Neural progenitor cell (in vitro differentiated cells): ENCODE measurements at regions not wholly inside any gene's neighbourhood (a gene's known extent, or its start where the extent isn't known, plus 50 kb on each side); places are given as distances from the start of the nearest gene placed in this dataset.

Experiments used
- DNase-seq: peaks from one replicate; pipeline ENCODE4 v3.0.0-alpha.2; 2016; ENCODE audit warnings: low spot score
- H2AFZ ChIP-seq: fragments of 200-600 bp; sonication (generic); replicated peaks from 2 replicates; pipeline ENCODE4 v1.6.1; 2016; ENCODE audit warnings: antibody characterized with exemption
- H3F3A ChIP-seq: fragments of 200-600 bp; sonication (generic); 2 replicates; pipeline ENCODE4 v1.6.1; 2016; ENCODE audit warnings: antibody characterized with exemption, low read depth
- H3K27ac ChIP-seq: fragments of 200-600 bp; sonication (generic); 2 replicates; pipeline ENCODE4 v1.5.1; 2016; ENCODE audit warnings: mild to moderate bottlenecking
- H3K27me3 ChIP-seq: fragments of 200-600 bp; sonication (generic); 2 replicates; pipeline ENCODE4 v1.6.1; 2016; ENCODE audit warnings: mild to moderate bottlenecking, moderate library complexity
- H3K36me3 ChIP-seq: fragments of 200-600 bp; sonication (generic); 2 replicates; pipeline ENCODE4 v1.5.1; 2016
- H3K4me1 ChIP-seq: fragments of 200-600 bp; sonication (generic); 2 replicates; pipeline ENCODE4 v1.6.1; 2016; ENCODE audit warnings: mixed run types
- H3K4me2 ChIP-seq: fragments of 200-600 bp; sonication (generic); 2 replicates; pipeline ENCODE4 v1.6.1; 2016
- H3K4me3 ChIP-seq: fragments of 200-600 bp; sonication (generic); 2 replicates; pipeline ENCODE4 v1.5.1; 2016
- H3K79me2 ChIP-seq: fragments of 200-600 bp; sonication (generic); 2 replicates; pipeline ENCODE4 v1.6.1; 2016; ENCODE audit warnings: low read depth
- H3K9ac ChIP-seq: fragments of 200-600 bp; sonication (generic); 2 replicates; pipeline ENCODE4 v1.6.1; 2016
- H3K9me3 ChIP-seq: fragments of 200-600 bp; sonication (generic); 2 replicates; pipeline ENCODE4 v1.5.1; 2016; ENCODE audit warnings: low read depth
- H4K20me1 ChIP-seq: fragments of 200-600 bp; sonication (generic); 2 replicates; pipeline ENCODE4 v1.6.1; 2016; ENCODE audit warnings: low read depth
- H3K27ac Mint-ChIP-seq: 3 replicates; pipeline ENCODE4 v1.8.0; 2021; ENCODE audit warnings: mixed read lengths
- H3K27me3 Mint-ChIP-seq: 2 replicates; pipeline ENCODE4 v1.8.0; 2022; ENCODE audit warnings: low read depth, mild to moderate bottlenecking, inconsistent platforms, moderate library complexity, mixed read lengths; ENCODE audit not compliant: insufficient read depth
- H3K36me3 Mint-ChIP-seq: 3 replicates; pipeline ENCODE4 v1.8.0; 2021; ENCODE audit warnings: mixed read lengths
- H3K4me1 Mint-ChIP-seq: 3 replicates; pipeline ENCODE4 v1.8.0; 2021; ENCODE audit warnings: mixed read lengths
- H3K4me3 Mint-ChIP-seq: 3 replicates; pipeline ENCODE4 v1.8.0; 2021; ENCODE audit warnings: mild to moderate bottlenecking, moderate library complexity, mixed read lengths
- H3K9me3 Mint-ChIP-seq: 3 replicates; pipeline ENCODE4 v1.8.0; 2020; ENCODE audit warnings: mixed read lengths
- EZH2 ChIP-seq: fragments of 200-600 bp; sonication (generic); IDR thresholded peaks from 2 replicates; pipeline ENCODE4 v1.6.1; 2017; ENCODE audit warnings: antibody characterized with exemption, mild to moderate bottlenecking, moderate library complexity
- EZH2phosphoT487 ChIP-seq: fragments of 200-600 bp; sonication (generic); IDR thresholded peaks from 2 replicates; pipeline ENCODE4 v1.6.1; 2017; ENCODE audit warnings: antibody characterized with exemption
- TF ChIP-seq, protein P1 (sequence below): fragments of 200-600 bp; sonication (generic); IDR thresholded peaks from 2 replicates; pipeline ENCODE4 v1.5.1; 2017; ENCODE audit warnings: antibody characterized with exemption, mild to moderate bottlenecking

DNA sequence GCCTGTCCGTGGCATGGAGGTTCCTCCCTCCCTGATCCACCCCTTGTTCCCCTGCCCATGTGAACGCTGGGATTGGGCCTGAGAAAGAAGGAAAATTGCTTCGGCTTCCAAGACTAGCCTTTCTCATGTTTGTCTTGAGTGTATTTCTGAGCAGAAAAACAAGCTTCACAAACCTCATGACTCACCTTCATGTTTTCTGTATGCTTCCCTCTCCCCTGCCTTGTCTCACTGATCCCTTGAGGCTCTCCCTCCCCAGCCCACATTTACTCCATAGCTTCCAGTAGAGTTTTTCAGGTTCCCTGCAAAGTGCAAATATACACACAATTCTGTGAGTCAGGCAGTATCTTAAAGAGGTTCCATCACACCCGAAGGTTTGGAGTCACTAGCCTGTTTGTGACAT lies 572.4 kb downstream of the UQCRFS1 start:
- H3K9me3 ChIP-seq, result no peaks in the 10 kb centered on the region
- Mint-ChIP-seq H3K9me3 (no peaks in the 10 kb centered on the region), H3K27me3 (peaks cover 9% of the 10 kb centered on the region), H3K27ac (no peak overlapping the region), H3K36me3 (no peaks in the 10 kb centered on the region), H3K4me3 (no peak overlapping the region), H3K4me1 (no peaks in the 10 kb centered on the region)
- H3K9ac ChIP-seq, result no peak overlapping the region
- H3K79me2 ChIP-seq, result no peaks in the 10 kb centered on the region
- no peak overlapping the region for H3K4me2 ChIP-seq
- H3F3A ChIP-seq, result no peaks in the 10 kb centered on the region
- DNase-seq, result no peak
- H3K36me3 ChIP-seq, result no peaks in the 10 kb centered on the region
- TF ChIP-seq, protein P1, sequence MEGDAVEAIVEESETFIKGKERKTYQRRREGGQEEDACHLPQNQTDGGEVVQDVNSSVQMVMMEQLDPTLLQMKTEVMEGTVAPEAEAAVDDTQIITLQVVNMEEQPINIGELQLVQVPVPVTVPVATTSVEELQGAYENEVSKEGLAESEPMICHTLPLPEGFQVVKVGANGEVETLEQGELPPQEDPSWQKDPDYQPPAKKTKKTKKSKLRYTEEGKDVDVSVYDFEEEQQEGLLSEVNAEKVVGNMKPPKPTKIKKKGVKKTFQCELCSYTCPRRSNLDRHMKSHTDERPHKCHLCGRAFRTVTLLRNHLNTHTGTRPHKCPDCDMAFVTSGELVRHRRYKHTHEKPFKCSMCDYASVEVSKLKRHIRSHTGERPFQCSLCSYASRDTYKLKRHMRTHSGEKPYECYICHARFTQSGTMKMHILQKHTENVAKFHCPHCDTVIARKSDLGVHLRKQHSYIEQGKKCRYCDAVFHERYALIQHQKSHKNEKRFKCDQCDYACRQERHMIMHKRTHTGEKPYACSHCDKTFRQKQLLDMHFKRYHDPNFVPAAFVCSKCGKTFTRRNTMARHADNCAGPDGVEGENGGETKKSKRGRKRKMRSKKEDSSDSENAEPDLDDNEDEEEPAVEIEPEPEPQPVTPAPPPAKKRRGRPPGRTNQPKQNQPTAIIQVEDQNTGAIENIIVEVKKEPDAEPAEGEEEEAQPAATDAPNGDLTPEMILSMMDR, result no peak
- TF ChIP-seq EZH2phosphoT487, result no peak
- TF ChIP-seq EZH2, result no peak
- H2AFZ ChIP-seq, result no peak overlapping the region
- H4K20me1 ChIP-seq, result no peaks in the 10 kb centered on the region
- no peaks in the 10 kb centered on the region for H3K4me1 ChIP-seq
- no peak overlapping the region for H3K4me3 ChIP-seq
- H3K27ac ChIP-seq, result no peak overlapping the region
- no peaks in the 10 kb centered on the region for H3K27me3 ChIP-seq

DNA sequence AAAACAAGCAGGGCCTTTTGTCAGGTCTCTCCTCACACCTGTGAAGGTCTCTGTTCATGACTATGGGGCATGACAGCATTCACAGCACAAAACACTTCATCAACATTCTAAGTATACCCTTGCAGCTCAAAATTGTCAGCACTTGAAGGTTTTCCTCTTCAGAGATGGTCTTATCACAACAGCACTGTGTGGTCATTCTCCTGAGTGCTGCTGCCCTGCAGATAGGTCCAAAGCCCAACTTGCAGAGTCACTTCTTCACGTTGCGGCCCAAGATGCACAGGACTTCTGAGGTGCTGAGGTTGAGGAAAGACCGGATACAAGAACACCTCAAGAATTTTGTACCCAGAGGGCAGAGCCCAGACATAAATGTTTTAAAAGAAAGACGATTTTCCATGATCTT lies 574.5 kb downstream of the UQCRFS1 start:
- Histone ChIP-seq H3K27me3 (no peaks in the 10 kb centered on the region), H3F3A (no peaks in the 10 kb centered on the region), H3K27ac (no peak overlapping the region), H3K4me1 (no peaks in the 10 kb centered on the region), H3K9ac (no peak overlapping the region), H2AFZ (no peak overlapping the region), H3K4me2 (no peak overlapping the region), H3K4me3 (no peak overlapping the region), H4K20me1 (no peaks in the 10 kb centered on the region), H3K9me3 (no peaks in the 10 kb centered on the region), H3K36me3 (no peaks in the 10 kb centered on the region), H3K79me2 (no peaks in the 10 kb centered on the region)
- H3K9me3 Mint-ChIP-seq, result peaks cover 11% of the 10 kb centered on the region
- TF ChIP-seq, protein P1, result no peak
- TF ChIP-seq EZH2phosphoT487 (no peak), EZH2 (no peak)
- DNase-seq, result no peak
- H3K36me3 Mint-ChIP-seq, result peaks cover 1% of the 10 kb centered on the region
- H3K4me1 Mint-ChIP-seq, result no peaks in the 10 kb centered on the region
- H3K27me3 Mint-ChIP-seq, result peaks cover 6% of the 10 kb centered on the region
- H3K4me3 Mint-ChIP-seq, result no peak overlapping the region
- no peak overlapping the region for H3K27ac Mint-ChIP-seq

DNA sequence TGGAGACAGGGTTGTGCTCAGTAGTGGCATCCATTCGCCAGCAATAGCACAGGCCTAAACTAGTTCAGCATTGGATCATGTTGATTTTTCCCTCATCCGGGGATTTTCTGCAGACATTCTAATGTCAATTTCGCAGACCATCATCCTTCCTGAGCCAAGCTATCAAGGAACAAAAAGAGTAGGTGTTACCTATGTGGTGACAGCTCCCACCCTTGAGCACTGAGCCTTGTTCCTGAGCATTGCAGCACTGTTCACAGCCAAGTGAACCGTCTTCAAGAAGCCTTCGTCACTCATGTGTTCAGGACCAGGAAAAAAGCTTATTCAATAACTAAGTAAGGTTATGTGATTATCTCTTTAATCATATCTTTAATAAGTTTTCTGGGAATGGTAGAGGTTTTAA lies 576.2 kb downstream of the UQCRFS1 start:
- Histone ChIP-seq H3K4me2 (no peak overlapping the region), H3K9me3 (no peaks in the 10 kb centered on the region), H3K4me1 (no peaks in the 10 kb centered on the region), H3K27ac (no peak overlapping the region), H3F3A (no peaks in the 10 kb centered on the region), H3K4me3 (no peak overlapping the region), H2AFZ (no peak overlapping the region), H3K9ac (no peak overlapping the region), H4K20me1 (no peaks in the 10 kb centered on the region), H3K27me3 (no peaks in the 10 kb centered on the region), H3K79me2 (no peaks in the 10 kb centered on the region), H3K36me3 (no peaks in the 10 kb centered on the region)
- H3K4me1 Mint-ChIP-seq, result no peaks in the 10 kb centered on the region
- no peak overlapping the region for H3K27ac Mint-ChIP-seq
- no peaks in the 10 kb centered on the region for H3K27me3 Mint-ChIP-seq
- H3K4me3 Mint-ChIP-seq, result no peak overlapping the region
- peaks cover 11% of the 10 kb centered on the region for H3K9me3 Mint-ChIP-seq
- peaks cover 1% of the 10 kb centered on the region for H3K36me3 Mint-ChIP-seq
- no peak for DNase-seq
- TF ChIP-seq EZH2 (no peak), EZH2phosphoT487 (no peak)
- TF ChIP-seq, protein P1, result no peak
